Thoracic aorta (tissue), 2 donors: ENCODE measurements at regions not wholly inside any gene's neighbourhood (a gene's known extent, or its start where the extent isn't known, plus 50 kb on each side); places are given as distances from the start of the nearest gene placed in this dataset.

Experiments used
- ATAC-seq: fragments of 150-250 bp; one replicate; pipeline ENCODE4 v1.8.0; 2017; ENCODE audit warnings: low read depth; ENCODE audit not compliant: insufficient number of reproducible peaks, low FRiP score
- DNase-seq: peaks from one replicate; pipeline ENCODE4 v3.0.0-alpha.2; 2020; ENCODE audit warnings: low spot score
- H3K27ac ChIP-seq, 2 donors: fragments of 200-600 bp; sonication (generic); 1 replicate in 1 of 2; 2 replicates in 1 of 2; pipeline ENCODE4 v1.5.1; 2016; ENCODE audit warnings: mild to moderate bottlenecking in 2 of 2, moderate library complexity in 2 of 2
- H3K27me3 ChIP-seq: fragments of 200-600 bp; sonication (generic); replicated peaks from 2 replicates; pipeline ENCODE4 v1.6.0; 2016; ENCODE audit warnings: mild to moderate bottlenecking; ENCODE audit not compliant: insufficient read depth
- H3K36me3 ChIP-seq: fragments of 200-600 bp; sonication (generic); one replicate; pipeline ENCODE4 v1.5.1; 2016
- H3K4me1 ChIP-seq, 2 donors: fragments of 200-600 bp; sonication (generic); 1 replicate in 1 of 2; 2 replicates in 1 of 2; pipeline versions ENCODE4 v1.5.1 to v1.6.0; 2016; ENCODE audit warnings: low read depth in 2 of 2, mild to moderate bottlenecking in 1 of 2; ENCODE audit not compliant: control insufficient read depth in 1 of 2
- H3K4me3 ChIP-seq: fragments of 200-600 bp; sonication (generic); 2 replicates; pipeline ENCODE4 v1.5.1; 2016; ENCODE audit warnings: mild to moderate bottlenecking
- H3K9me3 ChIP-seq: fragments of 200-600 bp; sonication (generic); 2 replicates; pipeline ENCODE4 v1.5.1; 2016
- TF ChIP-seq, protein P1 (sequence below): fragments of 200-600 bp; sonication (generic); IDR thresholded peaks from one replicate; pipeline ENCODE4 v1.5.1; 2019; ENCODE audit warnings: antibody characterized with exemption

GRCh38 chr11:28417601-28418323 lies 309.6 kb downstream of the METTL15 start:
- Histone ChIP-seq H3K27me3 (no peaks in the 10 kb centered on the region), H3K4me1 (no peaks in the 10 kb centered on the region), H3K4me3 (no peak overlapping the region), H3K9me3 (no peaks in the 10 kb centered on the region), H3K36me3 (no peaks in the 10 kb centered on the region), H3K27ac (no peak overlapping the region)
- DNase-seq, result no peak
- no peak for ATAC-seq
- TF ChIP-seq, protein P1, sequence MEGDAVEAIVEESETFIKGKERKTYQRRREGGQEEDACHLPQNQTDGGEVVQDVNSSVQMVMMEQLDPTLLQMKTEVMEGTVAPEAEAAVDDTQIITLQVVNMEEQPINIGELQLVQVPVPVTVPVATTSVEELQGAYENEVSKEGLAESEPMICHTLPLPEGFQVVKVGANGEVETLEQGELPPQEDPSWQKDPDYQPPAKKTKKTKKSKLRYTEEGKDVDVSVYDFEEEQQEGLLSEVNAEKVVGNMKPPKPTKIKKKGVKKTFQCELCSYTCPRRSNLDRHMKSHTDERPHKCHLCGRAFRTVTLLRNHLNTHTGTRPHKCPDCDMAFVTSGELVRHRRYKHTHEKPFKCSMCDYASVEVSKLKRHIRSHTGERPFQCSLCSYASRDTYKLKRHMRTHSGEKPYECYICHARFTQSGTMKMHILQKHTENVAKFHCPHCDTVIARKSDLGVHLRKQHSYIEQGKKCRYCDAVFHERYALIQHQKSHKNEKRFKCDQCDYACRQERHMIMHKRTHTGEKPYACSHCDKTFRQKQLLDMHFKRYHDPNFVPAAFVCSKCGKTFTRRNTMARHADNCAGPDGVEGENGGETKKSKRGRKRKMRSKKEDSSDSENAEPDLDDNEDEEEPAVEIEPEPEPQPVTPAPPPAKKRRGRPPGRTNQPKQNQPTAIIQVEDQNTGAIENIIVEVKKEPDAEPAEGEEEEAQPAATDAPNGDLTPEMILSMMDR, result no peak

DNA sequence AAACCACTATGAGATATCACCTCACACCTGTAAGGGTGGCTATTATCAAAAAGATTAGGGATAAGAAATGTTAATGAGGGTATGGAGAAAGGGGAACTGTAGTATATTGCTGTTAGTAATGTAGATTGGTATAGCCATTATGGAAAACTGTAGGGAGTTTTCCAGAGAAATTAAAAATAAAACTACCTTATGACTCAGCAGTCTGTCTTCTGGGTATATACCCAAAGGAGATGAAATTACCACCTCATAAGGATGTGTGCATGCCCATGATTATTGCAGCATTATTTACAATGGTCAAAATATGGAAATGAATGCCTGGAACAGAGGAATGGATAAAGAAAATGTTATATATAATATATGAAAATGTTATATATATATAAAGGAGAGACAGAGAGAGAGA lies 303.8 kb downstream of the METTL15 start:
- TF ChIP-seq, protein P1, result no peak
- DNase-seq (no peak), ATAC-seq (no peak)
- Histone ChIP-seq H3K36me3 (no peaks in the 10 kb centered on the region), H3K4me1 (no peaks in the 10 kb centered on the region), H3K27ac (no peak overlapping the region), H3K9me3 (no peaks in the 10 kb centered on the region), H3K4me3 (no peak overlapping the region), H3K27me3 (no peaks in the 10 kb centered on the region)

- no peaks in the 10 kb centered on the region for H3K9me3 ChIP-seq
- no peak overlapping the region for H3K4me3 ChIP-seq
- DNase-seq (no peak), ATAC-seq (no peak)
- no peaks in the 10 kb centered on the region for H3K36me3 ChIP-seq
- H3K4me1 ChIP-seq, result no peaks in the 10 kb centered on the region
- H3K27ac ChIP-seq, result no peak overlapping the region
- TF ChIP-seq, protein P1, result no peak
- no peaks in the 10 kb centered on the region for H3K27me3 ChIP-seq
Observed at GRCh38 chr11:28401446-28401845, 293.3 kb downstream of the METTL15 start.

GRCh38 chr11:28400331-28401100 lies 292.3 kb downstream of the METTL15 start:
- TF ChIP-seq, protein P1, result no peak
- DNase-seq, result no peak
- Histone ChIP-seq H3K9me3 (no peaks in the 10 kb centered on the region), H3K36me3 (no peaks in the 10 kb centered on the region), H3K27me3 (no peaks in the 10 kb centered on the region), H3K4me3 (no peak overlapping the region), H3K27ac (no peak overlapping the region), H3K4me1 (no peaks in the 10 kb centered on the region)
- no peak for ATAC-seq

- no peak for ATAC-seq
- H3K27ac ChIP-seq, result no peak overlapping the region
- H3K9me3 ChIP-seq, result no peaks in the 10 kb centered on the region
- H3K36me3 ChIP-seq, result no peaks in the 10 kb centered on the region
- TF ChIP-seq, protein P1, result no peak
- H3K4me3 ChIP-seq, result no peak overlapping the region
- no peak for DNase-seq
- no peaks in the 10 kb centered on the region for H3K27me3 ChIP-seq
- H3K4me1 ChIP-seq, result no peaks in the 10 kb centered on the region
Observed at GRCh38 chr11:28393348-28393747, 285.2 kb downstream of the METTL15 start.
